ENCODE measurements at regions not wholly inside any gene's neighbourhood (a gene's known extent, or its start where the extent isn't known, plus 50 kb on each side); places are given as distances from the start of the nearest gene placed in this dataset.

DNA sequence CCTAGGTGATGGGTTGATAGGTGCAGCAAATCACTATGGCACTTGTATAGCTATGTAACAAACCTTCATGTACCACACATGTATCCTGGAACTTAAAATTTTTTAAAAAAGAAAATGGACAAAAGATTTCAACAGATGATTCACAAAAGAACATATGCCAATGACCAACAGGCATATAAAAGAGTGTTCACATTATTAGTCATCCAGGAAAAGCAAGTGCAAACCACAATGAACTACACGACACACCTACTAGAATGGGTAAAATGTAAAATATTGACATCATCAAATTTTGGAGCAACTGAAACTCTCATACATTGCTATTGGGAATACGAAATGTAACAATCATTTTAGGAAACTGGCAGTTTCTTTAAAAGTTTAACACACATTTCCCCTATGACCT lies 109.9 kb downstream of the YIPF5 start:
- no peaks in the 10 kb centered on the region for H3K9me3 ChIP-seq (ENCODE audit: insufficient read depth, low read length)
- H4K20me1 ChIP-seq (ENCODE audit: insufficient read depth, low read length) = no peaks in the 10 kb centered on the region
- no peak overlapping the region for H2AFZ ChIP-seq (ENCODE audit: low read depth, low read length)
- TF ChIP-seq, protein P1, sequence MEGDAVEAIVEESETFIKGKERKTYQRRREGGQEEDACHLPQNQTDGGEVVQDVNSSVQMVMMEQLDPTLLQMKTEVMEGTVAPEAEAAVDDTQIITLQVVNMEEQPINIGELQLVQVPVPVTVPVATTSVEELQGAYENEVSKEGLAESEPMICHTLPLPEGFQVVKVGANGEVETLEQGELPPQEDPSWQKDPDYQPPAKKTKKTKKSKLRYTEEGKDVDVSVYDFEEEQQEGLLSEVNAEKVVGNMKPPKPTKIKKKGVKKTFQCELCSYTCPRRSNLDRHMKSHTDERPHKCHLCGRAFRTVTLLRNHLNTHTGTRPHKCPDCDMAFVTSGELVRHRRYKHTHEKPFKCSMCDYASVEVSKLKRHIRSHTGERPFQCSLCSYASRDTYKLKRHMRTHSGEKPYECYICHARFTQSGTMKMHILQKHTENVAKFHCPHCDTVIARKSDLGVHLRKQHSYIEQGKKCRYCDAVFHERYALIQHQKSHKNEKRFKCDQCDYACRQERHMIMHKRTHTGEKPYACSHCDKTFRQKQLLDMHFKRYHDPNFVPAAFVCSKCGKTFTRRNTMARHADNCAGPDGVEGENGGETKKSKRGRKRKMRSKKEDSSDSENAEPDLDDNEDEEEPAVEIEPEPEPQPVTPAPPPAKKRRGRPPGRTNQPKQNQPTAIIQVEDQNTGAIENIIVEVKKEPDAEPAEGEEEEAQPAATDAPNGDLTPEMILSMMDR (IDR thresholded peaks at IDR 0.05; ENCODE audit: low read depth, low read length) = no peak
- H3K9ac ChIP-seq (ENCODE audit: low read length) = no peak overlapping the region
- H3K27me3 ChIP-seq (ENCODE audit: low read depth, low read length) = no peaks in the 10 kb centered on the region
- H3K27ac ChIP-seq (ENCODE audit: low read length) = no peak overlapping the region
- H3K4me1 ChIP-seq (ENCODE audit: low read length) = no peaks in the 10 kb centered on the region
- no peak overlapping the region for H3K4me2 ChIP-seq (ENCODE audit: low read length)
- no peak overlapping the region for H3K4me3 ChIP-seq (ENCODE audit: low read length)
- H3K36me3 ChIP-seq (replicated peaks; ENCODE audit: low read depth, low read length) = no peaks in the 10 kb centered on the region
- H3K79me2 ChIP-seq (ENCODE audit: low read length) = no peaks in the 10 kb centered on the region

DNA sequence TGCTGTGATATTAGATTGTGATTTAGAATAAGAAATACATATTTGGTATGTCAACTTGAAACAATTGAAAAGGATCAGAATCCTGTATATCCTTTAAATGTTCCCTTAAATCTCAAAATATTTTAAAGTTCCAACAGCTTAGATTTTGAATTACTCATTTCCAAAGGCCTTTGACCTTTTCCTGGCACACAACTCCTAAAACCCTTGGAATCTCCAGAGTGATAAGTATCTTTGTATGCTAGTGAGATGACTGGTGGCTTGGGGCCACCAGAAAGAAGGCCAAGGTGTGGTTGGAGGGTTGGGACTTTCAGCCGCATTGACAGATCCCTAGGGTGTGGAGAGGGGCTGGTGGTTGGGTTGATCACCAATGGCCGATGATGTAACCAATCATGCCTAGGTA lies 104.7 kb downstream of the YIPF5 start:
- no peaks in the 10 kb centered on the region for H3K36me3 ChIP-seq (replicated peaks; ENCODE audit: low read depth, low read length)
- H3K4me2 ChIP-seq (ENCODE audit: low read length) = no peak overlapping the region
- H3K9ac ChIP-seq (ENCODE audit: low read length) = no peak overlapping the region
- H3K9me3 ChIP-seq (ENCODE audit: insufficient read depth, low read length) = no peaks in the 10 kb centered on the region
- no peak overlapping the region for H3K27ac ChIP-seq (ENCODE audit: low read length)
- no peak overlapping the region for H3K4me3 ChIP-seq (ENCODE audit: low read length)
- H2AFZ ChIP-seq (ENCODE audit: low read depth, low read length) = no peak overlapping the region
- no peaks in the 10 kb centered on the region for H3K4me1 ChIP-seq (ENCODE audit: low read length)
- no peaks in the 10 kb centered on the region for H4K20me1 ChIP-seq (ENCODE audit: insufficient read depth, low read length)
- H3K27me3 ChIP-seq (ENCODE audit: low read depth, low read length) = no peaks in the 10 kb centered on the region
- H3K79me2 ChIP-seq (ENCODE audit: low read length) = no peaks in the 10 kb centered on the region
- no peak for TF ChIP-seq EZH2phosphoT487 (IDR thresholded peaks at IDR 0.05; ENCODE audit: low read depth)
- TF ChIP-seq, protein P1 (IDR thresholded peaks at IDR 0.05; ENCODE audit: low read depth, low read length) = no peak

DNA sequence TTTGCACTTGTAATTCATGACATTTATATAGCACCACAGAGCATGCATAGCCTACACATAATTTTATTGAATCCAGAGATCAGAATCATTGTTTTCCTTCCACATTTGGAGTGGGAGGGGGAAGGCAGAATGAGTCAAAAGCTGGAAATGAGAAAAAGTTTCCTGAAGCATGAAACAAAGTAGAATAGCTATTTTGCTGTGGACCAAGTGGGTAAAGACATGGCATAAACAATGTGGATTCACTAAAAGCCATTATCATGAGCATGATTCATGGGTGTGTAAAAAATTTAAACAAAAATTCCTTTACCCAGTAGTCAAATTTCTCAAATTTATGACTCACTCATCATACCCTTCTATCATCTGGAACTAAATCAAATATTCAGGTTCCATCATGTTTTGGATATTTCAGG lies 97.9 kb downstream of the YIPF5 start:
- Histone ChIP-seq H3K27me3 (ENCODE audit: low read depth, low read length) (no peaks in the 10 kb centered on the region), H2AFZ (ENCODE audit: low read depth, low read length) (no peak overlapping the region), H3K4me3 (ENCODE audit: low read length) (no peak overlapping the region), H3K4me2 (ENCODE audit: low read length) (no peak overlapping the region), H3K4me1 (ENCODE audit: low read length) (no peaks in the 10 kb centered on the region), H3K9ac (ENCODE audit: low read length) (no peak overlapping the region), H3K79me2 (ENCODE audit: low read length) (no peaks in the 10 kb centered on the region), H4K20me1 (ENCODE audit: insufficient read depth, low read length) (no peaks in the 10 kb centered on the region), H3K27ac (ENCODE audit: low read length) (no peak overlapping the region), H3K36me3 (replicated peaks; ENCODE audit: low read depth, low read length) (no peaks in the 10 kb centered on the region), H3K9me3 (ENCODE audit: insufficient read depth, low read length) (no peaks in the 10 kb centered on the region)
- no peak for TF ChIP-seq EZH2phosphoT487 (IDR thresholded peaks at IDR 0.05; ENCODE audit: low read depth)
- TF ChIP-seq, protein P1 (IDR thresholded peaks at IDR 0.05; ENCODE audit: low read depth, low read length) = no peak

DNA sequence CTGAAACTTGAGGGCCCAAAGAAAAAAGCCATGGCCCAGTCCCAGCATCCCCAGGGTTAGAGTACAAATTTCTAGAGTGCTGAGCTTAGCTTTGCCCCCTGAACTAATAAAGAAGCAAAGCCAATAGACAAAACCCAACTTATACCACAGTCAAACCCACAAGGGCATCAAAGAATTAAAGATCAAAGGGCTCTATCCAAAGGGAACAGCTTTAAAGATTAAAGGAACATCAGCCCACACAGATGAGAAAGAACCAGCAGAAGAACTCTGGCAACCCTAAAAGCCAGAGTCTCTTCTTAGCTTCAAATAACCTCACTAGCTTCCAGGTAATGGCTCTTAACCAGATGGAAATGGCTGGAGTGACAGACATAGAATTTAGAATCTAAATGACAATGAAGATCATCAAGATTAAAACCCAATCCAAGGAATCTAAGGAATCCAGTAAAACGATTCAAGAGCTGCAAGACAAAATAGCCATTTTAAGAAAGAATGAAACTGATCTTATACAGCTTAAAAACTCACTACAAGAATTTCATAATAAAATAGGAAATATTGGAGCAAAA lies 93.9 kb downstream of the YIPF5 start:
- H3K27ac ChIP-seq (ENCODE audit: low read length) = no peak overlapping the region
- no peak overlapping the region for H3K4me2 ChIP-seq (ENCODE audit: low read length)
- H3K4me1 ChIP-seq (ENCODE audit: low read length) = no peaks in the 10 kb centered on the region
- H3K36me3 ChIP-seq (replicated peaks; ENCODE audit: low read depth, low read length) = no peaks in the 10 kb centered on the region
- H2AFZ ChIP-seq (ENCODE audit: low read depth, low read length) = no peak overlapping the region
- H3K4me3 ChIP-seq (ENCODE audit: low read length) = no peak overlapping the region
- no peaks in the 10 kb centered on the region for H3K9me3 ChIP-seq (ENCODE audit: insufficient read depth, low read length)
- no peak overlapping the region for H3K9ac ChIP-seq (ENCODE audit: low read length)
- H3K27me3 ChIP-seq (ENCODE audit: low read depth, low read length) = no peaks in the 10 kb centered on the region
- H3K79me2 ChIP-seq (ENCODE audit: low read length) = no peaks in the 10 kb centered on the region
- H4K20me1 ChIP-seq (ENCODE audit: insufficient read depth, low read length) = no peaks in the 10 kb centered on the region
- no peak for TF ChIP-seq EZH2phosphoT487 (IDR thresholded peaks at IDR 0.05; ENCODE audit: low read depth)
- TF ChIP-seq, protein P1 (IDR thresholded peaks at IDR 0.05; ENCODE audit: low read depth, low read length) = no peak
